GM19438 (cell line): ENCODE measurements at regions not wholly inside any gene's neighbourhood (a gene's known extent, or its start where the extent isn't known, plus 50 kb on each side); places are given as distances from the start of the nearest gene placed in this dataset.

ENCODE experiments used
- ATAC-seq: cut with Tn5 transposase; IDR thresholded peaks from one replicate; pipeline ENCODE4 v1.9.1; 2021; ENCODE audit warnings: low read depth; ENCODE audit not compliant: unreplicated experiment

DNA sequence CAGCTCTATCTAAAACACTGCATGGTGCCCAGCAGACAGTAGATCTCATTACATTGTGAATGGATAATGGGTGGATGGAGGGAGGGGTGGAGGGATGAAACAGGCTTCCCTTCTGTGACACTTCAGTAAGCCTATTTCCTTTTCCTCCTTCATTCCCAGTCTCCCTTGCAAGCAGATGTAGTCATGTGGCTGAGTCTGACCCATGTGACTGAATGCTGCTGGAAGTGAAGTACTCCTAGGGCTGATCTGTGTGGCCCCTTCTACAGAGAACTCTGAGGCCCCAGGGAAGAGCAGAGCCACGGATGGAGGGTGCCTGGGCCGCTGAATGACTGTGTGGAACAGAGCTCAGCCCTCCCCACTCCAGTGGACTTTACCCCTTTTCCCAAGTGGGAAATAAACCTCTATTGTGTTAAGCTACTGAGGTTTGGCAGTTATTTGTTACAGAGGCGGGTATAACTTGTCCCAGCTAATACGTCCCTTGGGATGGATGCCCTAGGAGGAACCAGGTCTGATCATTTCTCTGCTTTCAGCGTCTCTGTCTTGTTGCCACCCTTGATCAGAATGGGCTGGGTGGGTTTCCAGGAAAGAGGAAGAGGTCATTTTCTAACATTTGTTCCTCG, 176.1 kb upstream of the MVB12B start:
- no peak for ATAC-seq

DNA sequence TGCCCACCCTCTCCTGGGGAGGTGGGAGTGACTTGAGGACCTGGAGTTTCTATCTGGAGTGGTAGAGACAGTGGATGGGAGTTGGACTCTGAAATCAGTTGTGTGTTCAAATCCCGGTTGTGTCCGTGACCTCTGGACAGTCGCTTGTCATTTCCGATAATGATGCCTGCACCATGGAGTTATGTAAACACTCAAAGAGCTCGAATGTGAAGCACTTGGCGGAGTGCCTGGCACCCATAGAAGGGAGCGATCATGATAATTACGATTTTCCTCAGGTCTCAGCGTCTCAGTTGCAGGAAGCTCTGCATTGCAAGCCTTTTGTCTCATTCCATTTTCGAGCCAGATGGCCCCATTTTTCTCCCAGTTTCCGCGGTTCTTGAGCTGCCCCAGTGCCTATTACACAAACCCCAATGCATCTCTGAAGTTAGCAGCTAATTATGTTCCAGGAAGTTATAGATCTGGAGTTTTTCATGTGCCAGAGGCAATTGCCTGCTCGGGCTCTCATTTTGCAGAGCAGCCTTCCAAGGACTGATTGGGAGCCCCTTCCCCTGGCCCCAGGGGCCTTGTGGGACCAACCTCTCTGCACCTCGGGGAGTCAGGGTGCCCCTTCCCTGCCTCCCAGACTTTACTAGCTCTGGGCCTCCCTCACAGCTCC, 175.5 kb upstream of the MVB12B start:
- ATAC-seq, result no peak

DNA sequence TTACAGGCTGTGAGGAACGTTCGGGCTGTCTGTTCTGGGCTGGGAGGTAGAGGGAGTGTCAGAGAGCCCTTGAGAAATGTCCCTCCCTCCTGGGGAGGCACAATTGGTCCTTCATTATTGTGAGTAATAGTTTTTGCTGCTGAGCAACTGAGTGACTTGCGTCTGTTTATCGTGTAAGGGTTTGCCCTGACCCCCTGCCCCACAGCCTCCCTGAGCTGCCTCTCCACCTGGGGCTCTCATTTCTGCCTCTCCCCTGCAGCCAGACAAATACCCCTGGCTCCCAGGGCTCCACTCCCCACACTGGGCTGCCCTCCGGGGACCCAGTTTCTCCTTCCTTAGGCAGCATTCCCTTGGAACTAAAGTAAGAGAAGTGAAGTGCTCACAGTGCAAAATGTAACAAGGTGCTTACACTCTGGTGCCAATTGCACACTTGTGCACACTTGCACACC, 174.9 kb upstream of the MVB12B start:
- no peak for ATAC-seq

DNA sequence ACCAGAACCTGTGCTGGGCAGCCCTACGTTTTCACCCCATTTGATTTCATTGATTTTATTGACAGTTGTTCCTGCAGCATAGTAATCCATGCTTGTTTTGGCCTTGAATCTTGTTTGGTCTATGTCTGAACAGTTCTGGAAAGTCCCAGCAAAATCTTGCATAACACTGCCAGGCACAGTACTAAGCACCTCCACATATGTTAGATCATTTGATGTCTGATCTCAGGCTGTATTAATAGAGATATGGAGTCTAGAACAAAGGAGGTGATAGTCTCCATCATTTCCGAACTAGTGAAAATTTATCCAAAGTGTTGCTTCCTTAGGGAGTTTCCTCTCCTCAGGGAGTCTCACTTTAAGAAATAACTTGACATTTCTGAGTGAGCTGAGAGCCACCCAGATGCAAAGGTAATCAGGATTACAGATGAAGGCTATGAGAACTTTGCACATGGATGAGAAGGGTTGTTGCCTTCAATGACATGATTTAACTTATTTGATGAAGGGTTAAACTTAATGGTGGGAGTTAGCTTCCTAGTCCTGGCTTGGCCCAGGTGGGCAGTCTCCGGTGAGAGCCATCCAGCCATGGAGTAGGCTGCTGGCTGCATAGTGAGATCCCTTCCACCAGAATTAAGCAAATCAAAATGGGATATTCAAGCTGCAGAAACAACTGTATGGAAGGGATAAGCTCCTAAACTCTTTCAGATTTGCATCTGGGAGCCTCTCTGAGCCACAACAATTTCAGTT, 173.8 kb upstream of the MVB12B start:
- no peak for ATAC-seq

DNA sequence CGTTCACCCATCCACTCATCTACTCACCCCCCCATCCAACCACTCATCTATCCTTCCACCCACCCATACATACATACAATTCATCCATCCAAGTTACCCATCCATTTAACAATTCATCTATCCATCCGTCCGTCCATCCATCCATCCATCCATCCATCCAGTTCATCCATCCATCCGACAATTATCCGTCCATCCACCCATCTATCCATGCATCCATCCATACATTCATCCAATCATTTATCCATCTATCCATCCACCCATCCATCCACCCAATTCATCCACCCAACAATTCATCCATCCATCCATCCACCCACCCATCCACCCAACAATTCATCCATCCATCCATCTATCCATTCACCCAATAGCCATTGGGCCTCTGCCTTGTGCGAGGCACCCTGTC, 173.2 kb upstream of the MVB12B start:
- ATAC-seq, result no peak

DNA sequence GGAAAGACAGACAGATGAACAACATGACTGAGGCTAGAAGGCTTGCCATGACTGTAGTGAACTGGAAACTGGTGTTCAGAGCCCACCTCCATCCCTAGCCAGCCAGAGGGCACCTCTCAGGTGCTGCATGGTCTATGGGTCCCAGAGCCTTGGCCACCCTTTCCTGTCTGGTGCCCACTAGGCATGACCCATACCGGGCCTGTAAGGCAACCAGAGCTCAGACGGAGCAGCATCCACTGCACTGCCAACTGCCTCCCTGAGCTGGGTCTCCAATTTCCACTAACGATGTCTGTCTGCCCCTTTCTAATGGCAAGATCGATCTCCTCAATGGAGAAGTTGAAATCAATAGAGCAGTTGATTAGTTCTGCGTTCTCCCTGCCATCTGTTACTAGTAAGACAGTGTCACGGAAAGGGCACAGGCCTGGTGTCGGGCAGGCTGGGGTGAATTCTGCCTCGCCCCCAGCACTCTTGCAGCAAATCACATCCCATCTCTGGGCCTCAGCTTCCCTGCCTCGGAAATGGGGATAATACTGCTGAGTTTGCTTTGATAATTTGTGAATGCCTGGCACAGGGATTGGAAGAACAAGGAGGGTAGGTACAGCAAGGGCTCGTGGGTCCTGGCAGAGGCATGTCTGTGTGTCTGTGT, 172.3 kb upstream of the MVB12B start:
- no peak for ATAC-seq

DNA sequence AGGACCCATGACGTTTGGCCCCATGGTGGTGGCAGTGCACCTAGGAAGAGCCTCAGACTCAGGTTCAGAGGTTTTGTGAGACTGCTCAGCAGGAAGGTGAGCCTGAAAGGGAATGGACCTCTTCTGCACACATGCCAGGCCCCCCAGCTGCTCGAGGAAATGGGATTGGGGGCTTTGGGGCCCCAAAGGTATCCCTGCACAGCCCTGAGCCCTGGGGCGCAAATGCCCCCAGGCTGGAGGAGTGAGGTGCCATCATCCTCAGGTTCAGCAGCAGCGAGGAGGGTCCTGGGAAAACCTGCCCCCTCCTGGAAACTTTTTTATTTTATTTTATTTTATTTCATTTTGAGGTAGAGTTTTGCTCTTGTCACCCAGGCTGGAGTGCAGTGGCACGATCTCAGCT, 171.8 kb upstream of the MVB12B start:
- ATAC-seq, result no peak

DNA sequence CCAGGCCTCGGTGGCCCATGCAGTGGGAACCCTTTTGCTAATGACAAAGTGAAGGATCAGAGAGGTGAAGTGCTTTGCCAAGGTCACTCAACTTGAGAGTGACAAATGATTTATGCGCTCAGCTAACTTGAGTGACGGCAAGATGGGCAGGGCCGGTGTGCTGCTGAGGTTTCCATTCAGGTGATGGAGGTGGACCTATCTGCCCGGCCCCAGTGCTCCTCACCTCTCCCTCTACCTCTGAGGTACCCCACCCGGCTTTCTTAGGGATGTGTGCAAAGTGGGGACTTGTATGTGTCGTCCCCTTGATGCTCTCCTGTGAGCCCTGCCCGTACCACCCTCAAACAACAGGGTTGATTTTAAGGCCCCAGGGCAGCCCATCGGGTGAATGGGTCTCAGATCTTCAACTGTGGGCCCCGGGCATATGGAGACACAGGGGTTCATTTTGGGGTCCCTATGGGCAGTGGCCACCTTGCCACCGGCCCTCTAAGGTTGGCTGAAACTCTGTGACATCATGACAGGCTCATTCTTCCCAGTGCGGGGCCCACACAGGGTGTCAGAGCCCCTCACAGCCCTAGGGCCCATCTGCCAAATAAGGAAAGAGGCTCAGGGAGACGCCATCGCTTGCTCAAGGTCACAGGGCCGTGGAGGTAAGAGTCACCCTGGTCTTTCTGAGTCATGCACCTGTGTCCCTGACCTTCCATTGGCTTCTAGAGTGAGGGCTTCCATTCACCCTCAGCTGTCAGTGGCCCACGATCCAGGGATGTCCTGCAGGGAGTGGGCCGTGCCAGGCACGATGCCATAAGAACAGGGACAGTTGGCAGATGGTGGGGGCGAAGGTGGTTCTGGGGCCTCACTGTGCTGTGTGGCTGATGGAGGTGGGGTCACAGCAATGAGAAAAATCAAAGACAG, 170.6 kb upstream of the MVB12B start:
- no peak for ATAC-seq

DNA sequence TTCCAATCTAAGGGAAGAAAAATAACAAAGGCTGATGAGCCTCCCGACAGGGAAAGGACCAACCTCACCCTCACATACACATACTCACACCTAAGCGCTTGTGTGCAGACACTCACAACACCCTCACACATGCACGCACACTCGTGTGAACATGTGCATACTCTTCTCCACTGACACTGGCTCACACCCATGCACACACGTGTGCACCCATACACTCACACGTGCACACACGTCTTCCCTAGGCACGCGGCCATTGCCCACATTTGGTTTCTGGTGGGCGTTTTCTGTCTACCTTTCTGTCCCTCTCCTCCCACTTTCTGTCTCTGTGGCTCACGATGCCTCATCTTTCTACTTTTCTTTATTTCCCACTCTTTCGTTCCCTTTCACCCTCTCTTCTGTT, 169.7 kb upstream of the MVB12B start:
- ATAC-seq, result no peak

DNA sequence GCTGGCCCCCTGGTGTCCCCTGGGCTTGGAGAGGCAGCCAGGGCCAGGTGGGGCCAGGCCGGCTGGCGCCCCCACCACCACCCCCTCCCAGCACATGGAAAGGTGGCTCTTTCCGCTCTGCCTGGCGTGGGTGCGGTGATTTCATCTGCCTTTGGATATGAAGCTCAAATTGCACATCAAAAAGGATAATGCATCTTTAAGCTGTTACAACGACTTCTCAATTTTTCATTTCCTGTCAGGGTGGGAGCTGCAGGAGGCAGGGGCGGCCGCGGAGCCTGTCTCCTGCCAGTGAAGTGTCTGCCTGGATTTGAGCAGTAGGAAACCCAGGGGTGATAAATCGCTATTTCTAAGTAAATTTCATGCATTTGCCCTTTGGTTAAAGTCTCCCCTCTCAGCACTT, 169.2 kb upstream of the MVB12B start:
- no peak for ATAC-seq

DNA sequence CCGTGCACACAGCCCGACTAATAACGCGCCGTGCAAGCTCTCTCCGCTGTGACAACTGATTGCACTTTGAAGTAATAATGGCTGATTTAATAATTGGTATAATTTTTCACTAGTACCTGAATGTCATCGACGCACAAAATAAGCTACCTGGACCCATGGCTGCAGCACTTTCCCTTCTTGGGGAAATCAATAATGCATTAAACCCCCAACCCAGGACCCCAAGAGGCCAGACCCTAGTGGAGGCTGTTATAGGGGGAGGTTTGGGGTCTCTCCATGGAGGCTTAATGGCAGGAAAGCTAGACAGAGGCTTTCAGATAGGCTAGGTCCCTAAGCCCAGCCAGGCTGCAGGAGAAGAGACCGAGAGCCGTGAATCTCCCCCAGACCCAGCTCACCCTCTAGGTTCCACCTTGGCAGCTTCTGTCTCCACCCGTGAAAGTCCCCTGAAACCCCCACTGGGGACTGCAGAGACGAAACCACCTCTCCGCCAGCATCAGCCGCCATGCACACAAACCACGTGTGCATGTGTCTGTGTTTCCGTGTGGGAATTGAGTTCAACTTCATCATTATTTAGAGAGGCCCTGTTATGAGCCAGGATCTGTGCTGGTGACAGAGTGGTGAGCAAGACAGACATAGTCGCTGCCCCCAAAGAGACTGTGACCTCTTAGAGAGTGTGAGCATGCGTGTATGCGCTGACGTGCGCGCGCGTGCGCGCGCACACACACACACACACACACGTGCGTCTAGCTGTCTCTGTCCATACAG, 168.6 kb upstream of the MVB12B start:
- no peak for ATAC-seq

DNA sequence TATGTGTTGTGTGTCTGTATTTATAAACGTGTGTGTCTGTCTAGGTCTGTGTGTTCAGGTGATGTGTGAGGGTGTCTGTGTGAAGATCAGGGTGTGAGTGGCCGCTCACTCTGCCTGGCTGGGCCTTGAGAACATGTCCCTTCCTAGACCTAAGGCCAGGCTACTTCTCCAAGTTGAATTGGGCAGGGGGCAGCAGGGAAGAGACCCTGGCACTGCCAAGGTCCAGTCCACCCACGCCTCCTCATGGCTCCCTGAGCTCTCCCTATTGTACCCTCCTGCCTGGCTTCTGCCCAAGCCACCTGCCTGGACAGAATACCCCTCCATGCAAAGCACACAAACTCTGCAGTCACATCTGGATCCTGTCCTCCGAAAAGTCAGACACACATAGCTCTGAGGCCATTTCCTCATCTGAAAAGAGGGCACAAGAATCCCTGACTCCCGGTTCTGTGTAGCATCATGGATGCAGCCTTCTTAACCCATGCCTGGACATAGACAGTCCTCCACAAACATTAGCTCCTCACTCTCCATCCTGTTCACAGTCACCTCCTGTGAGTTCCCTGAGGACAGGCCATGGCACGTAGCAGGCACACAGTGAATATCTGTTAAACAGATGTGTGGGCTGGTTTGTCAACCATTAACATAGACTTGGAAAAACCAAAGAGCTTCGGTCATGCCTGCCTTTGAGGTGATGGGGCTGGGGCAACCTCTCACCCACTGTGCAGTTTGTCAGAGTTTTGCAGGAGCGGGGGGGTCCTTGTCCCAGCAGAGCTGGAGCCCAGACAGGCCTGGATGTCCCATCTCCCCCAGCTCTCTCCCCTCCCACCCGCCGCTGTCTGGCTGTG, 167.8 kb upstream of the MVB12B start:
- no peak for ATAC-seq

DNA sequence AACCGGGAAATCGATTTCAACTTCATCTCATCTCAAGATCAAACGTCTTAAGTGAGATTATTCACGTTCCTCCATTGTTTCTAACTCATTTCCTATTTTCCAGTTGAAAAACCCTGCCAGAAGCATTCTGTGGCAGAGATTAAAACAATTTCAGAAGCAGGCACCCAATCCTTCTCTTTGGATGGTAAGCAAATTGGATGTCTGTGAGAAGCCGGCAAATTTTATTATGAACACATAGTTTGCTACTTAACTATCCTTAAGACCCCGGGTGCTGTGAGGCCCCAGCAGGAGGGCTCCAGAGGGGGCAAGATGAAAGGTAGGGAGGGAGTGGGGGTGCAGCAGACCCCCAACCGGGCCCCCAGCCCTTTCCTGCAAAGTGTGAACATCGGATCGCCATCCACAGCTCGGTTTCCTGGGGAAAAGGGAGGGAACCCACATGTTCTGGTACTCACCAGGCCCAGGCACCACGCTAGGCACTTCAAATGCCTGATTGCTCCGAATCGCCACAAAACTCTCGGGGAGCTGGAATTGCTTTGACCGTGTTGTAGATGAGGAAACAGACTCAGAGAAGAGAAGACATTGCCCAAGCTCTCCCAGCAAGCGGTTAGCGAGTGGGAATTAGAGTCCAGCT, 167.1 kb upstream of the MVB12B start:
- no peak for ATAC-seq

DNA sequence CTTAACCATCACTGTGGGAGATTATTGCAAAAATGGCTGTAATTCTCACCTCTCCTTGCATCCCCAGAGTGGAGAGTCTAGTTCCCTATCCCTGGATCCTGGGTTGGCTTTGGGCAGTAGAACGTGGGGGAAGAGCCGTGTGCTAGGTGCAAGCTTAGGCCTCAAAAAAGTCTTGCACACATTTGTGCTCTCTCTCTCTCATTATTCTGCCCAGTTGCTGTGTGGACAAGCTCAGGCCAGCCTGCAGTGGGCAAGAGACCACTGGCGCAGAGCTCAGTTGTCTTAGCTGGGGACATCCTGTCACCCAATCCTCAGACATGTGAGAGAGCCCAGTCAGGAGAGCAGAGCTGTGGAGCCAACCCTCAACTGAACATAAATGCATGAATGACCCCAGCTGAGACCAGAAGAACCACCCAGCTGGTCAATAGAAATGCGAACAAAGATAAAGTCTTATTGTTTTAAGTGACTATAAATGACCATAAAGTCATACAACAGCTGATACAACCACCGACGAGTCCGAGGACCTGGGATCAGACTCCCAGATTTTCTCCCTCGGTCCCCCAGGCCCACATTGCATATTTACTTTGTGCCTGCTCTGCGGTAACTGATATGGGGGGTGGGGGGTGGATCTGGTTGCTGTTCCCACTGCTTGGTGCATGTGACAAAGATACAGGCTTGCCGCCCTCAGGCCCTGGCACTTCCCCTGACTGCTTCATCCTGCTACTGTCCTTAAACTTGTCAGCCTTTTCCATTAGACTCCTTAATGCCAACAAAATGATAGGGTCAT, 166.4 kb upstream of the MVB12B start:
- no peak for ATAC-seq

DNA sequence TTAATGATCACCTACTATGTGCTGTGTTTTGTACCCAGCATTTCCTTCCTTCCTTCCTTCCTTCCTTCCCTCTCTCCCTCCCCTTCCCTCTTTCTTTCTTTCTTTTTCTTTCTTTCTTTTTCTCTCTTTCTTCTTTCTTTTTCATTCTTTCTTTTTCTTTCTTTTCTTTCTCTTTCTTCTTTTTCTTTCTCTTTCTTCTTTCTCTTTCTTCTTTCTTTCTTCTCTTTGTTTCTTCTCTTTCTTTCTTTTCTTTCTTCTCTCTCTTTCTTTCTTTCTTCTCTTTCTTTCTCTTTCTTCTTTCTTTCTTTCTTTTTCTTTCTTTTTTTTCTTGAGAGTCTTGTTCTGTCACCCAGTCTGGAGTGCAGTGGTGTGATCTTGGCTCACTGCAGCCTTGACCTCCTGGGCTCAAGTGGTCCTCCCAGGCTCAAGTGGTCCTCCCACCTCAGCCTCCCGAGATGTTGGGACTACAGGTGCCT, 165.7 kb upstream of the MVB12B start:
- ATAC-seq, result no peak

DNA sequence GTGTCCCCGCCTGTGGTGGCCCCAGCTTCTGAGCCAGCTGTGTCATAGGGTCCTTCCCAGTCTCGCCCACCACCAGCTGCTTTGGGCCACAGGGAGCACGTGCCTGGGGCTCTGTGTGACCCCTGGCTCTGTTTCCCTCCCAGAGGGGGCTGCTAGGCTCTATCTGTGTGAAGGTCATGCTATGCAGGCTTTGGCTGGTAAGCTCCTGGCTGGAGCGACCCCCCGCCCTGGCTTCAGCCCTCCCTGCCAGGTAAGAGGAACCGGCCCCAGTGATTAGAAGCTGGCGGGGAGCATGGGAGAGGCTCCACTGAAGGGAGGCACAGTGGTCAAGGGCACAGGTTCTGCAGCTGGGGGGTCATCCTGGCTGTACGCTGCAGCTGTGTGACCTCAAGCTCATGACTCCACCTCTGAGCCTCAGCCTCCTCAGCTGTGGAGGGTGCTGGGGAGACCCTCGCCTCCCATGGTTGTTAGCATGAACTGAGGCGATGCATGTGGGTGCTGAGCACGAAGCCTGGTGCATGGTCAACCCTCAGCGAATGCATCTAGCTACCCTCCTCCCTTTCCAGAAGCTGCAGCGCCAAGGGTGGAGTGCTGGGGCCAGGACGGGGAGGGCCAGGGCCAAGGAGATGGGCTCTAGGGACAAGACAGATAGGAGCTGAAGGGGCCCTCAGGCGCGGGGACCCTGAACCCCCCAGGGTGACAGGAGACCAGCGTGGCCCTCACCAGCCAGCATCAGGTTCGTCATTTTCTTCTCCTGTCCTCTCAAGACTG, 163.8 kb upstream of the MVB12B start:
- no peak for ATAC-seq
